K562 (cell line): ENCODE measurements at regions not wholly inside any gene's neighbourhood (a gene's known extent, or its start where the extent isn't known, plus 50 kb on each side); places are given as distances from the start of the nearest gene placed in this dataset.

Source experiments
- ATAC-seq: fragments of 200-7000 bp; cut with Tn5 transposase; 3 replicates; pipeline ENCODE4 v1.9.1; 2020; ENCODE audit warnings: moderate library complexity
- BruUV-seq: library from RNA; stranded (reverse); fragments of 400-500 nt; replicated peaks from 2 replicates; lab custom pipeline; 2021; lab: Mats Ljungman, UMichigan
- CTCF ChIA-PET: fragments of 300-600 bp; formaldehyde crosslinking; extraction: SDS; loops from one replicate; lab custom pipeline; 2021; ENCODE audit warnings: low intra/inter-chr PET ratio; lab: Yijun Ruan, JAX
- POLR2A ChIA-PET: fragments of 300-600, 350-650 bp; sonication (Branson Sonifier 250); formaldehyde crosslinking; extraction: SDS; loops from one replicate; lab custom pipeline; 2021; ENCODE audit warnings: antibody characterized with exemption, inconsistent platforms; lab: Yijun Ruan, JAX
- DNase-seq, 4 experiments: peaks; one replicate each; pipeline versions ENCODE4 v3.0.0 to v3.0.0-alpha.2; 2011 to 2018; ENCODE audit warnings: low spot score in 3 of 4, mixed read lengths in 3 of 4; ENCODE audit errors: extremely low read depth in 1 of 4
- FAIRE-seq: peaks from 2 replicates; lab custom pipeline; 2011; peaks lifted over from hg19 to GRCh38; lab: Jason Lieb, UNC
- H2AFZ ChIP-seq: 2 replicates; pipeline ENCODE4 v1.6.0; 2011; ENCODE audit warnings: low read depth, low read length, control low read depth, inconsistent platforms
- H3K27ac ChIP-seq: fragments of 200-600 bp; 3 replicates; pipeline ENCODE4 v1.8.0; 2011; ENCODE audit warnings: low read depth, mild to moderate bottlenecking, control low read depth, inconsistent platforms, low read length, moderate library complexity, mixed read lengths; ENCODE audit errors: extremely low read depth
- H3K27me3 ChIP-seq, 2 experiments: fragments of 300-600 bp in 1 of 2; 2 replicates in 1 of 2; 3 replicates in 1 of 2; pipeline versions ENCODE4 v1.6.0 to v1.8.0; 2011; ENCODE audit warnings: inconsistent platforms in 2 of 2, low read length in 2 of 2, mild to moderate bottlenecking in 1 of 2, mixed read lengths in 1 of 2, moderate library complexity in 1 of 2; ENCODE audit not compliant: control insufficient read depth in 2 of 2, insufficient read depth in 2 of 2
- H3K36me3 ChIP-seq: fragments of 300-600 bp; 3 replicates; pipeline ENCODE4 v1.8.0; 2011; ENCODE audit warnings: mild to moderate bottlenecking, low read length, inconsistent platforms; ENCODE audit not compliant: control insufficient read depth, insufficient read depth
- H3K4me1 ChIP-seq, 2 experiments: fragments of 200-600 bp in 1 of 2; replicated peaks in 1 of 2; 2 replicates in 1 of 2; 3 replicates in 1 of 2; pipeline versions ENCODE4 v1.5.1 to v1.8.0; 2011; ENCODE audit warnings: inconsistent platforms in 2 of 2, low read length in 2 of 2, mild to moderate bottlenecking in 1 of 2, mixed read lengths in 1 of 2, moderate library complexity in 1 of 2; ENCODE audit not compliant: control insufficient read depth in 2 of 2, insufficient read depth in 2 of 2
- H3K4me2 ChIP-seq: 2 replicates; pipeline ENCODE4 v1.6.1; 2011; ENCODE audit warnings: low read length, control low read depth, inconsistent platforms, mixed read lengths; ENCODE audit not compliant: insufficient read depth
- H3K4me3 ChIP-seq: fragments of 200-600 bp; sonication (generic), shearing (Covaris generic); 2 replicates; pipeline ENCODE4 v1.5.1; 2016; ENCODE audit warnings: control low read depth, inconsistent platforms
- H3K79me2 ChIP-seq: fragments of 200-600 bp; 3 replicates; pipeline ENCODE4 v1.8.0; 2011; ENCODE audit warnings: low read length, inconsistent platforms; ENCODE audit not compliant: control insufficient read depth, insufficient read depth
- H3K9ac ChIP-seq, 2 experiments: 2 replicates each; pipeline versions ENCODE4 v1.6.0 to v1.6.1; 2011; ENCODE audit warnings: low read depth in 2 of 2, low read length in 2 of 2, control low read depth in 1 of 2, inconsistent platforms in 1 of 2, mild to moderate bottlenecking in 1 of 2, mixed read lengths in 1 of 2; ENCODE audit not compliant: insufficient read depth in 1 of 2
- H3K9me1 ChIP-seq: one replicate; pipeline ENCODE4 v1.6.0; 2011; ENCODE audit warnings: inconsistent platforms, mild to moderate bottlenecking, low read length, moderate library complexity; ENCODE audit not compliant: control insufficient read depth, insufficient read depth
- H3K9me3 ChIP-seq: replicated peaks from 2 replicates; pipeline ENCODE4 v1.5.1; 2011; ENCODE audit warnings: low read depth, low read length, inconsistent platforms; ENCODE audit not compliant: control insufficient read depth, insufficient read depth
- H4K20me1 ChIP-seq: replicated peaks from 2 replicates; pipeline ENCODE4 v1.6.1; 2011; ENCODE audit warnings: low read length, inconsistent platforms, mixed read lengths; ENCODE audit not compliant: control insufficient read depth, insufficient read depth
- CEBPG ChIP-seq, 3 experiments: fragments of 200-800 bp in 1 of 3; sonication (Bioruptor generic) in 1 of 3; sonication (generic) in 1 of 3; formaldehyde crosslinking in 1 of 3; IDR thresholded peaks in 2 of 3; conservative IDR thresholded peaks in 1 of 3; 2 replicates each; pipeline versions ENCODE4 v1.6.1 to v1.8.0; 2016 to 2022; ENCODE audit warnings: missing compliant biosample characterization in 2 of 3, missing genetic modification characterization in 2 of 3, mild to moderate bottlenecking in 1 of 3, missing genetic modification reagents in 1 of 3
- HMGN3 ChIP-seq: IDR thresholded peaks from 2 replicates; pipeline ENCODE4 v1.6.1; 2011; ENCODE audit warnings: borderline replicate concordance, low read depth, mild to moderate bottlenecking, mixed read lengths, low read length; ENCODE audit not compliant: insufficient read length; ENCODE audit errors: extremely low read depth
- NBN ChIP-seq: fragments of 450-650 bp; IDR thresholded peaks from 2 replicates; pipeline ENCODE4 v1.6.1; 2016; ENCODE audit warnings: low read depth, mild to moderate bottlenecking
- NFIC ChIP-seq: fragments of 450-650 bp; IDR thresholded peaks from 2 replicates; pipeline ENCODE4 v1.6.1; 2017; ENCODE audit warnings: mild to moderate bottlenecking, inconsistent platforms
- NR2F6 ChIP-seq: fragments of 450-650 bp; formaldehyde crosslinking; IDR thresholded peaks from 2 replicates; pipeline ENCODE4 v1.4.0; 2020; ENCODE audit warnings: mild to moderate bottlenecking
- NR3C1 ChIP-seq: sonication (generic); formaldehyde crosslinking; IDR thresholded peaks from 2 replicates; pipeline ENCODE4 v1.8.1; 2022; ENCODE audit warnings: missing genetic modification reagents
- PPARD ChIP-seq: fragments of 250-450 bp; sonication (Bioruptor Pico); IDR thresholded peaks from 2 replicates; pipeline ENCODE4 v1.8.0; 2022; ENCODE audit warnings: inconsistent platforms, mild to moderate bottlenecking, moderate library complexity
- RAD21 ChIP-seq, 2 experiments: fragments of 250-450 bp in 1 of 2; fragments of 450-650 bp in 1 of 2; sonication (Bioruptor Pico) in 1 of 2; formaldehyde crosslinking in 1 of 2; IDR thresholded peaks in 1 of 2; conservative IDR thresholded peaks in 1 of 2; 2 replicates each; pipeline versions ENCODE4 v1.4.0 to v1.8.0; 2020 to 2022; ENCODE audit warnings: mild to moderate bottlenecking in 2 of 2, moderate library complexity in 1 of 2
- ZBTB12 ChIP-seq: fragments of 250-450 bp; sonication (Bioruptor Pico); IDR thresholded peaks from 2 replicates; pipeline ENCODE4 v1.4.0; 2020
- ZNF146 ChIP-seq: IDR thresholded peaks from one replicate; pipeline ENCODE4 v1.6.1; 2018; ENCODE audit warnings: missing compliant biosample characterization; ENCODE audit not compliant: unreplicated experiment
- ZNF354B ChIP-seq: fragments of 250-450 bp; sonication (Bioruptor Pico); IDR thresholded peaks from 2 replicates; pipeline ENCODE4 v1.4.0; 2020
- ZNF57 ChIP-seq: fragments of 450-650 bp; formaldehyde crosslinking; IDR thresholded peaks from 2 replicates; pipeline ENCODE4 v1.4.0; 2020; ENCODE audit warnings: mild to moderate bottlenecking, moderate library complexity
- ZNF76 ChIP-seq: fragments of 250-450 bp; sonication (Bioruptor Pico); IDR thresholded peaks from 2 replicates; pipeline ENCODE4 v1.4.0; 2020; ENCODE audit warnings: mild to moderate bottlenecking, moderate library complexity, borderline replicate concordance
- WGBS: fragments of 100-300 bp; shearing (Covaris generic); methylation state at CpG from one replicate; pipeline ENCODE4 v1.1.6; 2016; ENCODE audit warnings: low coverage, mixed read lengths; ENCODE audit not compliant: insufficient coverage; ENCODE audit errors: missing lambda C conversion rate; 5-methylcytosine and 5-hydroxymethylcytosine counted together
- in situ Hi-C: fragments of 300-500 bp; cut with MboI; formaldehyde crosslinking; loops from 4 replicates; pipeline ENCODE4 v1.15.0; 2018; ENCODE audit warnings: inconsistent platforms, mixed read lengths
- intact Hi-C: fragments of 100-400 bp; cut with micrococcal nuclease; formaldehyde crosslinking; loops from 2 replicates; pipeline ENCODE4 v1.14.2; 2022
- TF ChIP-seq, protein P1 (sequence below): fragments of 250-450 bp; sonication (Bioruptor Pico); IDR thresholded peaks from 2 replicates; pipeline ENCODE4 v1.5.1; 2021; ENCODE audit warnings: mild to moderate bottlenecking

DNA sequence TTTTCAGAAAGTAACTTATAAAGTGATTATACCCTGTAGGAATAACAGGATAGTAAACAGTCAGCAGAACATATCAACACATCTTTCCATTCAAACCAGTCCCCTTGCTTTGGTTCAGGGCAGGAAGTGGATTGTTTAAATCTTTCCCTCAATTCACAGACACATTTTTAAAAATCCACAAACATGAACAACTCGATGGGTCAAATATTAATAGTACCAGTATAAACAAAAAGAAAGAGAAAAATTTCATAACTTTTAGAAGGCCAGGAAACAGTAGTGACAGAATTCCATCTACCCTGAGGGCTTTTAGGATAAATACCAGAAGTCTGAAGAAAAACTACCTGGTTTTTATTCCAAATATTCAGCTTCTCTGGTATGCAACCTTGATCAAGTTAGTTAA is 1072.8 kb upstream of the PABPC4L start:
- CTCF ChIA-PET: no interaction called here
- no peaks in the 10 kb centered on the region for H3K4me1 ChIP-seq
- no peak overlapping the region for H3K9ac ChIP-seq
- DNase-seq (no peak), FAIRE-seq (no peak), ATAC-seq (no peak)
- H3K36me3 ChIP-seq: no peaks in the 10 kb centered on the region
- 0% methylated on average over 1 of the region's 1 CpG for whole genome bisulfite sequencing
- H3K79me2 ChIP-seq: no peaks in the 10 kb centered on the region
- no peak overlapping the region for H3K27ac ChIP-seq
- in situ Hi-C loops (no loop called here), intact Hi-C loops (no loop called here)
- H2AFZ ChIP-seq: no peak overlapping the region
- BruUV-seq: no TSS peak
- H3K9me1 ChIP-seq: no peaks in the 10 kb centered on the region
- no peaks in the 10 kb centered on the region for H3K27me3 ChIP-seq
- no peak overlapping the region for H3K4me3 ChIP-seq
- no peaks in the 10 kb centered on the region for H4K20me1 ChIP-seq
- no peak for TF ChIP-seq ZNF57 (CRISPR knock-in tag)
- no peak for TF ChIP-seq PPARD
- no peak for TF ChIP-seq RAD21 (CRISPR knock-in tag; conservative IDR thresholded peaks at IDR 0.05 in 1 of 2, IDR thresholded peaks at IDR 0.05 in 1 of 2)
- H3K9me3 ChIP-seq: no peaks in the 10 kb centered on the region
- POLR2A ChIA-PET: no interaction called here
- no peak overlapping the region for H3K4me2 ChIP-seq

GRCh38 chr4:135269125-135269890 is 1067.7 kb upstream of the PABPC4L start:
- no peak overlapping the region for H3K4me2 ChIP-seq
- in situ Hi-C loops (no loop called here), intact Hi-C loops (no loop called here)
- H3K9ac ChIP-seq: no peak overlapping the region
- no peaks in the 10 kb centered on the region for H3K79me2 ChIP-seq
- POLR2A ChIA-PET: no interaction called here
- no peak for ATAC-seq
- CTCF ChIA-PET: no interaction called here
- H3K27ac ChIP-seq: no peak overlapping the region
- no peaks in the 10 kb centered on the region for H3K4me1 ChIP-seq
- H2AFZ ChIP-seq: no peak overlapping the region
- H3K36me3 ChIP-seq: no peaks in the 10 kb centered on the region
- no TSS peak for BruUV-seq
- no peaks in the 10 kb centered on the region for H4K20me1 ChIP-seq
- no peaks in the 10 kb centered on the region for H3K9me3 ChIP-seq
- no peak for FAIRE-seq
- H3K27me3 ChIP-seq: no peaks in the 10 kb centered on the region
- H3K9me1 ChIP-seq: no peaks in the 10 kb centered on the region
- no peak overlapping the region for H3K4me3 ChIP-seq
- no peak for DNase-seq
- WGBS: 0% methylated on average over 7 of the region's 7 CpGs
- TF ChIP-seq ZNF76 (CRISPR knock-in tag) (no peak), ZNF146 (CRISPR knock-in tag) (no peak), NBN (no peak), HMGN3 (no peak), NFIC (no peak), NR3C1 (no peak), CEBPG (CRISPR knock-in tag; IDR thresholded peaks at IDR 0.05) (no peak), CEBPG (tag; conservative IDR thresholded peaks at IDR 0.05 in 1 of 2, IDR thresholded peaks at IDR 0.05 in 1 of 2) (no peak), NR2F6 (CRISPR knock-in tag) (no peak), ZBTB12 (CRISPR knock-in tag) (no peak), ZNF354B (CRISPR knock-in tag) (no peak)
- TF ChIP-seq, protein P1, sequence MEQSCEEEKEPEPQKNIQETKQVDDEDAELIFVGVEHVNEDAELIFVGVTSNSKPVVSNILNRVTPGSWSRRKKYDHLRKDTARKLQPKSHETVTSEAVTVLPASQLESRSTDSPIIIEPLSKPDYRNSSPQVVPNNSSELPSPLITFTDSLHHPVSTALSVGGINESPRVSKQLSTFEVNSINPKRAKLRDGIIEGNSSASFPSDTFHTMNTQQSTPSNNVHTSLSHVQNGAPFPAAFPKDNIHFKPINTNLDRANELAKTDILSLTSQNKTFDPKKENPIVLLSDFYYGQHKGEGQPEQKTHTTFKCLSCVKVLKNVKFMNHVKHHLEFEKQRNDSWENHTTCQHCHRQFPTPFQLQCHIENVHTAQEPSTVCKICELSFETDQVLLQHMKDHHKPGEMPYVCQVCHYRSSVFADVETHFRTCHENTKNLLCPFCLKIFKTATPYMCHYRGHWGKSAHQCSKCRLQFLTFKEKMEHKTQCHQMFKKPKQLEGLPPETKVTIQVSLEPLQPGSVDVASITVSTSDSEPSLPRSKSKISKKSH (CRISPR knock-in tag): no peak
